Activated CD4-positive, CD25-positive, alpha-beta regulatory T cell treated with anti-CD3 and anti-CD28 coated beads, Interleukin-2, amount 50 U/mL, for 72 hours (primary cell): ENCODE measurements at regions not wholly inside any gene's neighbourhood (a gene's known extent, or its start where the extent isn't known, plus 50 kb on each side); places are given as distances from the start of the nearest gene placed in this dataset.
"Not testable (repeated sequence)": the region's sequence is repeated elsewhere in the genome, so short reads cannot be mapped to it uniquely, and the experiment has no call there.

ENCODE experiments used
- DNase-seq: peaks from one replicate; pipeline ENCODE4 v3.0.0; 2021

GRCh38 chr9:75417471-75417870, 329.2 kb downstream of the OSTF1 start:
- no peak for DNase-seq

- DNase-seq = no peak
Measured at GRCh38 chr9:75418518-75418917, 330.2 kb downstream of the OSTF1 start.

- no peak for DNase-seq
Measured at GRCh38 chr9:75422944-75423522, 334.7 kb downstream of the OSTF1 start.

GRCh38 chr9:75429531-75430475, 341.5 kb downstream of the OSTF1 start:
- no peak for DNase-seq

- DNase-seq = no peak
Measured at GRCh38 chr9:75431375-75431774, 343.1 kb downstream of the OSTF1 start.

- DNase-seq = no peak
Measured at GRCh38 chr9:75432386-75432785, 344.1 kb downstream of the OSTF1 start.

GRCh38 chr9:75432888-75433287, 344.6 kb downstream of the OSTF1 start:
- DNase-seq = no peak

GRCh38 chr9:75438716-75439115, 350.4 kb downstream of the OSTF1 start:
- no peak for DNase-seq

GRCh38 chr9:75440914-75441313, 352.6 kb downstream of the OSTF1 start:
- DNase-seq = no peak

- DNase-seq = no peak
Measured at GRCh38 chr9:75445144-75445543, 356.8 kb downstream of the OSTF1 start.

- no peak for DNase-seq
Measured at GRCh38 chr9:75447281-75447680, 359.0 kb downstream of the OSTF1 start.

GRCh38 chr9:75448281-75448680, 360.0 kb downstream of the OSTF1 start:
- DNase-seq = no peak

GRCh38 chr9:75448955-75449354, 360.6 kb downstream of the OSTF1 start:
- DNase-seq = no peak

GRCh38 chr9:75451045-75451444, 362.7 kb downstream of the OSTF1 start:
- DNase-seq = no peak

GRCh38 chr9:75451505-75451904, 363.2 kb downstream of the OSTF1 start:
- no peak for DNase-seq

- no peak for DNase-seq
Measured at GRCh38 chr9:75452512-75452911, 364.2 kb downstream of the OSTF1 start.

GRCh38 chr9:75454043-75454442, 365.7 kb downstream of the OSTF1 start:
- no peak for DNase-seq

GRCh38 chr9:75454891-75455290, 366.6 kb downstream of the OSTF1 start:
- DNase-seq = no peak

GRCh38 chr9:75455444-75455921, 367.2 kb downstream of the OSTF1 start:
- DNase-seq = no peak

- DNase-seq = no peak
Measured at GRCh38 chr9:75456698-75457097, 368.4 kb downstream of the OSTF1 start.

- no peak for DNase-seq
Measured at GRCh38 chr9:75457474-75458011, 369.2 kb downstream of the OSTF1 start.

GRCh38 chr9:75459311-75459710, 371.0 kb downstream of the OSTF1 start:
- DNase-seq = not testable (repeated sequence)

- no peak for DNase-seq
Measured at GRCh38 chr9:75461183-75461582, 372.9 kb downstream of the OSTF1 start.

GRCh38 chr9:75462866-75463265, 374.6 kb downstream of the OSTF1 start:
- DNase-seq = no peak
